22Rv1 (cell line): ENCODE measurements at regions not wholly inside any gene's neighbourhood (a gene's known extent, or its start where the extent isn't known, plus 50 kb on each side); places are given as distances from the start of the nearest gene placed in this dataset.

Experiments used
- H3K27ac ChIP-seq: fragments of 450-650 bp; 2 replicates; pipeline ENCODE4 v1.5.1; 2017
- CTCF ChIP-seq: fragments of 450-650 bp; IDR thresholded peaks from 2 replicates; pipeline ENCODE4 v1.5.1; 2017; ENCODE audit warnings: mild to moderate bottlenecking
- ZFX ChIP-seq: fragments of 450-650 bp; IDR thresholded peaks from 2 replicates; pipeline ENCODE4 v1.6.1; 2017; ENCODE audit warnings: antibody characterized with exemption, borderline replicate concordance

GRCh38 chr3:64384561-64384960, 159.3 kb upstream of the PRICKLE2 start:
- TF ChIP-seq CTCF = no peak
- TF ChIP-seq ZFX = no peak
- H3K27ac ChIP-seq = no peak overlapping the region

GRCh38 chr3:64382153-64382552, 156.9 kb upstream of the PRICKLE2 start:
- no peak overlapping the region for H3K27ac ChIP-seq
- TF ChIP-seq ZFX (no peak), CTCF (no peak)

GRCh38 chr3:64381367-64381766, 156.1 kb upstream of the PRICKLE2 start:
- H3K27ac ChIP-seq = no peak overlapping the region
- TF ChIP-seq ZFX = no peak

- no peak overlapping the region for H3K27ac ChIP-seq
- TF ChIP-seq ZFX (no peak), CTCF (no peak)
These were observed 155.3 kb upstream of the PRICKLE2 start for GRCh38 chr3:64380546-64380945.

GRCh38 chr3:64379221-64379620, 154.0 kb upstream of the PRICKLE2 start:
- TF ChIP-seq ZFX (no peak), CTCF (no peak)
- H3K27ac ChIP-seq = no peak overlapping the region

GRCh38 chr3:64377942-64378341, 152.7 kb upstream of the PRICKLE2 start:
- no peak overlapping the region for H3K27ac ChIP-seq
- TF ChIP-seq ZFX = no peak
- TF ChIP-seq CTCF = no peak

- H3K27ac ChIP-seq = no peak overlapping the region
- TF ChIP-seq ZFX (no peak), CTCF (no peak)
These were observed 150.5 kb upstream of the PRICKLE2 start for GRCh38 chr3:64375737-64376136.

GRCh38 chr3:64369390-64369789, 144.1 kb upstream of the PRICKLE2 start:
- no peak overlapping the region for H3K27ac ChIP-seq
- TF ChIP-seq CTCF = no peak
- no peak for TF ChIP-seq ZFX
